ENCODE measurements at regions not wholly inside any gene's neighbourhood (a gene's known extent, or its start where the extent isn't known, plus 50 kb on each side); places are given as distances from the start of the nearest gene placed in this dataset.

DNA sequence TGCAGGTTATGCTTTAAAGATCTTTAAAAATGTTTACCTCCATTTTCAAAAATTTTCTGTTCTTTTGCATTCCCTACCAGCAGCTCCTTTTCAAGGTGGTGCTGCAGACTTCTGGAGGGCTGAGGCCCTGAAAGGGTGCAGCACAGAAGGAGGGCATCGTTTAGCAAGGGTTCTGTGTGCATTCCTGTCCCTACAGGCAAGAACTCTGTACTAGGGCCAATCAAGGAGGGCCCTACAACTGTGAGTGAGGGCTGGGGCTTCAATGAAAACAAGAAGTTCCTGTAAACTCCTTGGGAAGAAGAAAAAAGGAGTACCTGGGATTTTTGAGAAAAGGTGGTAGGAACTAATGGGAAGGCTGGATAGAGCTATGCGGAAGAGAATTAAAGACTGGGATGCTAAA, 50.7 kb upstream of the CSRP2 start:
- no peaks in the 10 kb centered on the region for H3K4me1 Mint-ChIP-seq

More for the DNA sequence above, 50.7 kb upstream of the CSRP2 start:
- Histone ChIP-seq H3F3A (ENCODE audit: low read depth) (no peaks in the 10 kb centered on the region), H3K4me3 (no peak overlapping the region), H3K27ac (no peak overlapping the region), H3K79me2 (ENCODE audit: low read depth) (no peaks in the 10 kb centered on the region), H3K9ac (no peak overlapping the region), H3K27me3 (no peaks in the 10 kb centered on the region), H4K20me1 (ENCODE audit: low read depth) (no peaks in the 10 kb centered on the region), H3K36me3 (no peaks in the 10 kb centered on the region), H3K4me1 (no peaks in the 10 kb centered on the region), H2AFZ (replicated peaks) (peak overlapping the region; percentile 36), H3K9me3 (ENCODE audit: low read depth) (no peaks in the 10 kb centered on the region), H3K4me2 (no peak overlapping the region)
- H3K27me3 Mint-ChIP-seq (ENCODE audit: insufficient read depth, low read depth) = no peaks in the 10 kb centered on the region
- H3K36me3 Mint-ChIP-seq = no peaks in the 10 kb centered on the region
- H3K4me3 Mint-ChIP-seq = no peak overlapping the region
- DNase-seq (ENCODE audit: low spot score) = no peak
- no peaks in the 10 kb centered on the region for H3K9me3 Mint-ChIP-seq
- H3K27ac Mint-ChIP-seq = no peak overlapping the region
- TF ChIP-seq EZH2phosphoT487 (IDR thresholded peaks at IDR 0.05) (no peak), CTCF (IDR thresholded peaks at IDR 0.05) (no peak), EZH2 (IDR thresholded peaks at IDR 0.05) (no peak)

Data from neural progenitor cell (in vitro differentiated cells).